ENCODE measurements at regions not wholly inside any gene's neighbourhood (a gene's known extent, or its start where the extent isn't known, plus 50 kb on each side); places are given as distances from the start of the nearest gene placed in this dataset.

- 74 to 81% (median 78%) methylated on average over 10 of the region's 10 CpGs for WGBS, 4 donors
- Histone ChIP-seq H3K27ac (no peak overlapping the region), H3K4me3 (no peak overlapping the region), H3K9me3 (replicated peaks in 1 of 3) (no peaks in the 10 kb centered on the region), H3K36me3 (replicated peaks in 1 of 2) (no peaks in the 10 kb centered on the region), H3K27me3 (no peaks in the 10 kb centered on the region), H3K4me1 (replicated peaks in 1 of 2) (no peaks in the 10 kb centered on the region)
- DNase-seq: no peak
- intact Hi-C loops (cut with DNase I): no loop called here
- TF ChIP-seq POLR2A (IDR thresholded peaks at IDR 0.05) (no peak), CTCF (IDR thresholded peaks at IDR 0.05) (no peak)
Measured at GRCh38 chr13:106277484-106278154, 257.8 kb downstream of the EFNB2 start.

- intact Hi-C loops (cut with DNase I): no loop called here
Measured at GRCh38 chr13:106276876-106277275, 258.6 kb downstream of the EFNB2 start.

GRCh38 chr13:106275446-106276032 is 259.9 kb downstream of the EFNB2 start:
- Histone ChIP-seq H3K4me3 (no peak overlapping the region), H3K9me3 (replicated peaks in 1 of 3) (no peaks in the 10 kb centered on the region), H3K4me1 (replicated peaks in 1 of 2) (no peaks in the 10 kb centered on the region), H3K27me3 (no peaks in the 10 kb centered on the region), H3K36me3 (replicated peaks in 1 of 2) (no peaks in the 10 kb centered on the region), H3K27ac (no peak overlapping the region)
- WGBS, 4 donors: 65 to 74% (median 70%) methylated on average over 4 of the region's 4 CpGs
- DNase-seq: no peak
- TF ChIP-seq POLR2A (IDR thresholded peaks at IDR 0.05): no peak
- no peak for TF ChIP-seq CTCF (IDR thresholded peaks at IDR 0.05)
- intact Hi-C loops (cut with DNase I): no loop called here

More at GRCh38 chr13:106276876-106277275, 258.6 kb downstream of the EFNB2 start:
- TF ChIP-seq POLR2A (IDR thresholded peaks at IDR 0.05): no peak
- TF ChIP-seq CTCF (IDR thresholded peaks at IDR 0.05): no peak
- Histone ChIP-seq H3K9me3 (replicated peaks in 1 of 3) (no peaks in the 10 kb centered on the region), H3K36me3 (replicated peaks in 1 of 2) (no peaks in the 10 kb centered on the region), H3K27ac (no peak overlapping the region), H3K4me1 (replicated peaks in 1 of 2) (no peaks in the 10 kb centered on the region), H3K4me3 (no peak overlapping the region), H3K27me3 (no peaks in the 10 kb centered on the region)
- 81 to 93% (median 84%) methylated on average over 4 of the region's 4 CpGs for WGBS, 4 donors
- DNase-seq: no peak

GRCh38 chr13:106274551-106275203 is 260.8 kb downstream of the EFNB2 start:
- no peak overlapping the region for H3K4me3 ChIP-seq
- 71 to 81% (median 77%) methylated on average over 3 of the region's 3 CpGs for WGBS, 4 donors
- no peaks in the 10 kb centered on the region for H3K9me3 ChIP-seq (replicated peaks in 1 of 3)
- DNase-seq: no peak
- no peaks in the 10 kb centered on the region for H3K36me3 ChIP-seq (replicated peaks in 1 of 2)
- no peaks in the 10 kb centered on the region for H3K27me3 ChIP-seq
- TF ChIP-seq POLR2A (IDR thresholded peaks at IDR 0.05): no peak
- TF ChIP-seq CTCF (IDR thresholded peaks at IDR 0.05): no peak
- intact Hi-C loops (cut with DNase I): no loop called here
- no peaks in the 10 kb centered on the region for H3K4me1 ChIP-seq (replicated peaks in 1 of 2)
- no peak overlapping the region for H3K27ac ChIP-seq
